Forelimb muscle (tissue), 1 donor: ENCODE measurements at regions not wholly inside any gene's neighbourhood (a gene's known extent, or its start where the extent isn't known, plus 50 kb on each side); places are given as distances from the start of the nearest gene placed in this dataset.

Source experiments
- DNase-seq: peaks from one replicate; pipeline ENCODE4 v3.0.0-alpha.2; 2013; ENCODE audit warnings: low read depth

DNA sequence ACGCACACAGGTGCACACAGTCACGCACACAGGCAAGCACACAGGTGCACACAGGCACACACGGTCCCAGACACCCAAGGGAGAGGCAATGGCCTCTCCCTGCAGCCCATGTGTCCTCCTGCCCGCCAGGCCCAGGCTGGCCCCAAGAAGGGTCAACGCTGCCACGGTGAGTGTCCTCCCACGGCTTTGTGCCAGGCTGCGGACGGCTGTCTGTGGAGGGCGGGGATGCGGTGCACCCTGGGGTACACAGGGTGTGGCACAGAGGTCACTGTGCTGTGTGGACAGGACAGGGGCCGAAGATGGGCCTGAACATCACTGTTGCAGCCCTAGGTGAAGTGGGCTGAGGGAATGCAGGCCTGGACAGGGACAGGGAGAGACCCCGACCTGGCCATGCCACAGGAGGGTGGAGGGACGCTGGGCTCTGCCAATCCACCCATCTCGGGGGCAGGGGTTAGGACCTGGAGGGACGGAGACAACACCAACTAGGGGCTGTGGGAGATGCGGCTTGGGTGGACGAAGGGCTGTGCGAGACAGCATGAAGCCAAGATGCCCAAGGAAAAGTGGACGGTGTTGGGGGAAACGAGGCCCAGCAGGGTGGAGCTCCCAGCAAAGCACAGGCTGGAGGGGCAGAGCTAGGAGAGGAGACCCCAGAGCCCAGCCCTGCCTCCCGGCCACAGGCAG, 523.8 kb downstream of the BRD1 start:
- DNase-seq = no peak

DNA sequence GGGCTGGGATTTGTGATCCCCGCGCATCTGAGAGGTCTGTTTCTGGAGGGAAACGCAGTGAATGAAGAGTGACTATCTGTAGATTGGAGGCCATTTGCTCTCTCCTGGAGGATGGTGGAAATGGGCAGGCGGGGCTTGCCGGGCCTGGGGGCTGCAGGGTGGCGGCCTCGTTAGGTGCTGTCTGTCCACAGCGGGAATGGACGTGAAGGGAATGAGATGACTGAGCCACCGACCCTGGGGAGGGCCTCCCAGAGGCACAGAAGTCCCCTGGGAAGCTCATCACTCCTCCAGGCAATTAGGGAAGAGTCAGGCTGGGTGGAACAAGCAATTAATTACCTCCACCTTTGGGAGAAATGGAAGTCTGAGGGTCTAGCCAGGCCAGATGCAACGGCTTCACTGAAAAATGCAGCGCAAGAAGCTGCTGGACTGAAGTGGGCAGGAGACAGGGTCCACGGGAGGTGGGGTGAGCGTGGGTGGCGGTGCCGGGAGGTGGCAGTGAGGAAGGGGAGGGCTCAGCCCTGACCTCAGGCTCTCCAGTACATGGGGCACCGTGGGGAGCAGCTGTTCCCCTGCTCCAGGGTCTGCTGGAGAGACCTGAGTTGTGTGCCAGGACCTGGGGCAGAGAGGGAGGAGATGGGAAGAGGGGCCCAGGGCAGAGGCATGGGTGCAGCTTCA, 524.5 kb downstream of the BRD1 start:
- no peak for DNase-seq

DNA sequence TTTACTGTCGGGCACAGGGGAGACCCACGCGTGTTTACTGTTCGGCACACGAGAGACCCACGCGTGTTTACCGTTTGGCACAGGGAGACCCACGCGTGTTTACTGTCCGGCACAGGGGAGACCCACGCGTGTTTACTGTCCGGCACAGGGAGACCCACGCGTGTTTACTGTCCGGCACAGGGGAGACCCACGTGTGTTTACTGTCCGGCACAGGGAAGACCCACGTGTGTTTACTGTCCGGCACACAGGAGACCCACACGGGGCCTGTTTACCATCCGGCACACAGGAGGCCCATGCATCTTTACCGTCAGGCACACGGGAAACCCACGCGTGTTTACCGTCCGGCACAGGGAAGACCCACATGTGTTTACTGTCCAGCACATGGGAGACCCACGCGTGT, 525.1 kb downstream of the BRD1 start:
- no peak for DNase-seq

DNA sequence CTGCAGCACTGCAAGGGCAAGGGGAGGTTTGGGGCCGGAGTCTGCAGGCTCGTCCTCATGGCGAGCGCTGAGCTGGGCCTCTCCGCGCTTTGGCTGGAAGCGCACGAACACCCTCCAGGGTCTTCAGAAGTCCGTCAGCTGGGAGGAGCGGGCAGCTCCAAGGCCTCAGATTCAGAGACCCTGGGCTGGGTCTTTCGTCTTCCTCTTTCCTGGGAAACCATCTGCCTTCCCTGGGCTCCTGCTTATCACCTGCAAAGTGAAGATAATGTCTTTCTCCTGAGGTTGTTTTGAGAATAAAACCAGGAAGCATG, 525.6 kb downstream of the BRD1 start:
- no peak for DNase-seq

DNA sequence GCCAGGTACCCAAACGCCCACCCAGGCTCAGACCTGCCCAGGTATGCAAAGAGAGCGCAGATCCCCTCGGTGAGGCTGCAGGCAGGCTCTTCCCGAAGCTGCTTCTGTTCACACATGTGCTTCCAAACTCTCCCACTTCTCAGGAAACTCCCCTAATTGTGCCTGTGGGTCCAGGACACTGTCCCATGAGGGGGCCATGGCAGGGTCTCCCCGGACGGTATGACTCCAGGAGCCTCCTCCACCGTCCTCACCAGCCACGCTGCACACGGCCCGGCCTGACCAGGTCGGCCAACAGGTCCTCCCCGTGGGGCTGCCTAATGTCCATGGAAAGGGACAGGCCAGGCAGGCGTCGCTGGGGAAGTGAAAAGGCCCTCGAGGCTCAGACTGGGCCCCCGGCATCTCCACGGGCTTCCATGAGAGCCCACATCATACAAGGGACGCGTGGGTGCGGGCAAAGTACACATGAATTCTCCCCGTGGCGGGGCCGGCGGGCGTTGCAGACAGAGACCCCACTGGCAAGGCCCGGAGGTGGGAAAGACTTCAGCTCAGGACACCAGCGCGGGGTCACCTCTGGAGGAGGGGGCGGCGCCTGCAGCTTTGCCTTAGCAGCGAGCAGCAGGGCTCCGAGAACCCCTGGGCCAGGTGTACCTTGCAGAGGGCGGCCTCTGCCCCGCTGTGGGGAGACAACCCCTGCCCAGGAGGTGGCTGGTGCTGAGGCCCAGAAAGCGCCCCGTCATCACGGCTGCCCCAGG, 526.1 kb downstream of the BRD1 start:
- DNase-seq = no peak

DNA sequence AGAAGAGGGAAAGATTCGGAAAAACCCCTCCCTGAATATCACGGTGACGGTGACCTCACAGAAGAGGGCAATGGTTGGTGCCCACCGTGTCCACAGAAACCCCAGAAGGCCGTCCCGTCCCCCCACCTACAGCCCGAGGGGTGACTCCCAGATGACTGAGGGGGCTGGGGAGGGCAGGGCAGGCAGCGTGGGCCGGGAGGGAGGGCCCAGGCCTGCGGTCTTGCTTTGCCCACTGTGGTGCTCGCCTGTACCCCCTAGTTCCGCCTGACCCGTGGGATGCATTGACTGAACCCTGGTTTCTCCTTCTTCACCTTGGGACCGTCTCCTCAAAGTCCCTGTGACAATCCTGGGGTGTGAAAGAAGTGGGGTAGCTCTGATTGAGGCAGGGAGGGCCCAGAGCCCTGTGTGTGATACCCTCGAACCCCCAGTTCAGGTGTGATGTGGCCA, 526.7 kb downstream of the BRD1 start:
- no peak for DNase-seq

DNA sequence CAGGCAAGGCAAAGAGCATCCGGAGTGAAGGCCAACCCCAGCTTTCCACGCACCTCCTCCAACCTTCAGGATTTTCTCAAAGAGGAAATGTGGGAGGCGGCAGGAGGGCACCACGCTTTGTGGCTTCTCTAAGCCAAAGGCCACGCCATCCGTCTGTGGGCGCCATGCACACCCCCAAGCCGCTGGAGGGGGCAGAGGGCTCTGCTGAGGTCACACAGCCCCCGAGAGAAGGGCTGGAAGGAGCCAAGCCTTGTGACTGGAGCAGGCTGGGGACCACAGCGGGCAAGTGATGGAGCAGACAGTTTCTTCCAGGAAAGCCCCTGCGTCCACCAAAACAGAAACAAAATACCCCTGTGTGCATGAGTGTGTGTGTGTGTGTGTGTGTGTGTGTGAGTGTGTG, 527.4 kb downstream of the BRD1 start:
- DNase-seq = no peak

DNA sequence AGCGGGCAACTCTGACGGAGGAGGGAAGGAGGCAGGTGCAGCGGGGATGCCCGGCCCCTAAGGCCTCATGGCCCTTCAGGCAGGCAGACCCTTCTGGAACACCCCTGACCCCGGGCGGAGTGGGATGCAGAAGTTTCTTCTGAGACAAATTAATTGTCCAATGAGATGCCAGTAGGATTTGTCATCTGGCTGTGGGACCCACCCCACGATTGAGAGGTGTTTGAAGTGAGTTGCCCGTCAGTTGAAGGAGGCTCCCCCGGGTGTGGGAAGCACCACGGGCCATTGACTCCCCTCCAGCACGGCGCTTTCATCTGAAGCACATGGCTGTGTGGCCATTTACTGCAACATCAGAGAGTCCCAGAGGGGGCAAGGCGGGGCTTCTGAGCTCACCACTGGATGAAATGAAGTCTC, 527.8 kb downstream of the BRD1 start:
- no peak for DNase-seq

DNA sequence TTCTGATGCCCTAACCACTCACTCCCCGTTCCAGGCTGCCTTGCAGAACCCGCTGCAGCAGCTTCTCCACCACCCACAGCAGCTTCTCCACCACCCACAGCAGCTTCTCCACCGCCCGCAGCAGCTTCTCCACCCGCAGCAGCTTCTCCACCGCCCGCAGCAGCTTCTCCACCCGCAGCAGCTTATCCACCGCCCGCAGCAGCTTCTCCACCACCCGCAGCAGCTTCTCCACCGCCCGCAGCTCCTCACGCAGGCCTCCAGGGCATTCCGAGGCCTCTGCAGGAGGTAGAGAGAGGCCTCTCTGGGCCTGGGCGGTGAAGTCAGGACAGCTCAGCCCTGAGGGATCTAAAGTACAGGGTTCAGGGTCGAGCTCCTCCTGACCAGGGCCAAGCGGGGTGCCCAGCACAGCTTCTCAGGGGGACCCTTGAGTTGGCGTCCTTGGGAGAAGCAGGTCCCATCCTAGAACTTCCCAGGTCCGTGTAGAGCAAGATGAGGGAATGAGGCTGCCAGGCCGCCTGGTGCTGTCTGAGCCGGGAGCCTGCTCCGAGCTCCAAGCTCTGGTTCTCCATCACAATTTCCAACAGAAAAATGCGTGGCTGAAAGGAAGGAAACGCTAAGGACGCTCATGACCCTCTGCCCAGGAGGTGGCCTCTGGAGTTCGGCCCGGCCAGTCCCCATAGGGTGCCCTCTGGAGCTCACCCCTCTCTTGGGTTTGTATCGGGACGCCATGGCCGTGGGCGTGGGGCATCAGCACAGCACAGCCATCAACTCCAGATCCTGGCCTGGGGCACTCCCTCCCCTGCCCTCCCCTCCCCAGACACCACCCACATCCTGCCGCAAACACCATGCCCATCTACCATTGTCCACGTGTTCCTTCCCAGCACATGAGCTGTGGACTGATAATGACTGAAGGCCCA, 528.6 kb downstream of the BRD1 start:
- DNase-seq = no peak

DNA sequence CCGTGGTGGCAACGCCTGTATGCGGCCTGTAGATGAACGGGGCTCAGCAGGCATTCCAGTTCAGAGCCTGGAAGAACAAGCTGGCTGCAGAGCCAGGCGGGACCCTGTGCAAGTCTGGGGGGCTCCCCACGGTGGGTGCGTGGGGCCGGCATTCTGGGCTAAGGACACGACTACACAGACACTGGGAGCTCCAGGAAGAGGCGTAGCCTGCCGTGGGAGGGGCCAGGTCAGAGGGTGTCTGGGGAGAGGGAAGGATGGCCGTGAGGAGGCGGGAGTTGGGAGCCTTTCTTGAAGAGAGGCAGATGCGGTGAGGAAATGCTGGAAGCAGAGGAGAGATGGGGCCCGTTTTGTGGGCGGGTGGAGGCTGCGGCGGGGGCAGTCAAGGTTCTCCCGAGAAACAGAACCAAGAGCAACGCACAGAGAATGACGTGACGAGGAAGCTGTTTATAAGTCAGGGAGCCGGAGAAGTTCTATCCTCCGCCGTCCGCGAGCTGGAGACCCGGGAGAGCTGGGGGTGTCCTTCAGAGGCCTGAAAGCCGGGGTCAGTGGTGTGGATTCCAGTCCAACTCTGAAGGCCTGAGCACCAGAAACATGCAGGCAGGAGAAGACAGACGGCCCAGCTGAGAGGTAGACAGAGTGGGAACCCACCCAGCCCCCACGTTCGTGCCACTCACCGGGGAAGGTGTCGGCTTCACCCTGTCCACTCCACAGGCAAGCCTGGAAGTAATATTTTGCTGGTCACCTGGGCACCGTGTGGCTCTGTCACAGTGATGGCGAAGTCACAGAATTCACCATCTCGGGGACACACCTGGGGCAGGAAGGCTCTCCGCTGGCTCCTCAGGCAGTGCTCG, 529.6 kb downstream of the BRD1 start:
- DNase-seq = no peak

DNA sequence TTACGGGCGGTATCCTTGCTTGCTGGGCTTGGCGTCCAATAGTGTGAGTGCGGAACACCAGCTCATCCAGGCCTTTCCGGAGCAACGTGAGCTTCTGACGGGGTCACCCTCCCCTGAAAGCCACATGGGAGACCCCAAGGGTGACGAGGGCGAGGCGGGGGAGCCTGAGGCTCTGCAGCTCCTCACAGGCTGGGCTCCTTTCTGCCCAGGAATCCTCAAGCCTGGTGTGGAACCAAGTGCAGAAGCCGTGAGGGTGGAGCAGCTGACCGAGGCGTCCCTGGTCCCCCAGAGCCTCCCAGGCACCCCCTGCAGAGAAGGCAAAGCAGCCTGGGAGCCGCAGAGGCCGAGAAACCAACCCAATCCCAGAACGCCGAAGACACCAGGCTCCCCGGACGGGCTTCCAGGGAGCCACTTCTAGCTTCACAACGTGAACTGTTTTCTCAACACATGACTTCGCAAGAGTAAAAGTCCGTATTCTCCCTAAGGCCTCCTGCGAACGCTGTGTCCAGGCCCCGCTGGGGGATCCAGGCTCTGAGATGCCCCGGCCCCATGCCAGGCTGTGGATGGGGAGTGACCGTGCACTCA, 530.3 kb downstream of the BRD1 start:
- DNase-seq = no peak

DNA sequence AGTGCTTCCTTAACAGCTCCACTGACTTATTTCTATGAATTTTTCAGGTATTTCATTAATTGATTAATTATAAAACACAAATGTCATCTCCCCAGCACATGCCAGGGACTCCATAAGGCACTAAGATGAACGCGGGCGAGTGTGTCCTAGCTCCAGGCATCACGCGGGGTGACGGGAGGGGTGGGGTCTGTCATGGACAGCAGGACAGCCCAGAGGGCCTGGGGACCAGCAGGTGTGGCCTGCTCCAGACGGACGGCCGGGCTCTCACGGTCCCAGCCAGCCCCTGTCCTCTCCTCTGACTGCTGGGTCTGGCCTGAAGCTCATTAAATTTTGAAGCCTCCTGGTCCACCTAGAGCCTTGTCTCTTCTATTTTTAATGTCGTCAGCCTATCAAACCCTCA, 531.1 kb downstream of the BRD1 start:
- DNase-seq = no peak

DNA sequence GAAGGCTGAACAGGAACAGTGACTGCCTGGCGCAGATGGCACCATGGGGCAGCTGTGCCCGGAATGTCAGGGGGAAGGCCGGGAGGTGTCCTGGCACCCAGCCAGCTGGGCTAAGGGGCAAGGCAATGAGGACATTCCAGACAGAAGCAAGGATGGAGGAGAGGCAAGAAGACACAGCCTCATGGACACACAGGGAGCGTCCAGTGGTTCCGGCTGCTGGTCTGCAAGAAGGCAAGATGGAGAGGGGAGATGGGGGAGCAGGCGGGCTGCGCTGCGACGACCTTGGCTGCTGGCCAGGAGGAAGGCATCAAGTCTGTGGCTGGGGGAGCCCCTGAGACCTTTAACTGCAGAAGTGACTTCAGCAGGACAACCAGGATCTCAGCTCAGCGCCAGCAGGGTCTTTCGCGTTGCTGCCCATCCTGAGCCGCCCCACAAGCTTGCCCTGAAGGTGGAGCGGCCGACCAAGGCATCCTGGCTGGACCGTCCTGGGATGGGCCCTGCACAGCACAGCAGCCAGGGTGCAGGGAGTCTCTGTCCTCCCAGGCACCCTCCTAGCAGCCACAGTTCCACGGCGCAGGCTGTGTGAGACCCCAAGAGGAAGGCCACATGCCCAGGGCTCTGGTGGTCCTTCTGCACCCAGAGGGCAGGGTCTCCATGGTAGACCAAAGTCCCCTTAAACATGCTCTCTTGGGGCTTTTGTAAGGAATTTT, 531.7 kb downstream of the BRD1 start:
- DNase-seq = no peak

DNA sequence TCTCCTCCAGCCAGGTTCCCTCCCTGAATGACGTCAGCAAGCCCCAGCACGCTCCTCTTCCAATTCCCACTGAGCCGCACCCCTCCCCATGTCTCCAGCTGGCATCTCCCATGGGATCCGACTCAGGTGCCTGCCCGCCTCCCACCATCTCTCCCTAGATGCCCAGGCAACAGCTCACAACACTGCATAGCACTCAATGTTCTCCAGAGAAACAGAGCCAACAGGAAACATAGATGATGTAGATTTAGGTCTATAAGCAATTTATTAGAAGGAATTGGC, 532.3 kb downstream of the BRD1 start:
- no peak for DNase-seq

DNA sequence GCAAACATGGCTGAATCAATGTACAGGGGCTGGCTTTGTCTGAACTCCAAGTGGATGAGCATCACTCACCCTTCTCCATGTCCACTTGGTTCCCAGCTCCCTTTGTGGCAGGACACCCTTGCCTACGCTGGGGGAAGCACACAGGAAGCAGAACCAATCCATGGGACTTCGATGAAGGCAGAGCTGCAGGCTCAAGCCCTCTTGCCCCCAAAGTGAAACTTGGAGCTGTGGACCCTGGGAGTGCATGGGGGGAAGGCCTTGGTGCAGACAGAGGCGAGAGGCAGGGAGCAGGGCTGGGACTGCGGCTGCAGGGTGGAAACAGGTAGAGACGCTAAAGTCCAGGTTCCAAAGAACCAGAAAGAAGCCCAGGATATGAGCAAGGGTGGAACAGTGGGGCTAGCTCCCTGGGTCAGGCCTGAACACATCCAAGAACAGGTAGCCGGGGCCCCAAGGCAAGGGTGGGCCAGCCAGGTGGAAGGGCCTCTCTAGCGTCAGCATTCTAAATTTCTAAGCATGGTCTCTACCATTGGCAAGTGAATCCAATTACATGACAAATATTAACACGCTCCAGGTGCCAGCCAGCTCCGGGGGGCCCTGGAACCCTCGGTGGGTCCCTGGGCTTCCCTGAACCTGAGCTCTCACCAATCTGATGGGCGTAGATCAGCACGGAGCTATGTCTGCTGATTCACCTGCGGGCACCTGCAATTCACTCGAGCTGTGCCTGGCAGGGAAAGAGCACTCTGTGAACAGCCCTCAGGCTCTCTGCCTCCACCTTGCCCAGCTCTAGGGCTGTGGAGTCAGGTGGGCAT, 532.8 kb downstream of the BRD1 start:
- no peak for DNase-seq

DNA sequence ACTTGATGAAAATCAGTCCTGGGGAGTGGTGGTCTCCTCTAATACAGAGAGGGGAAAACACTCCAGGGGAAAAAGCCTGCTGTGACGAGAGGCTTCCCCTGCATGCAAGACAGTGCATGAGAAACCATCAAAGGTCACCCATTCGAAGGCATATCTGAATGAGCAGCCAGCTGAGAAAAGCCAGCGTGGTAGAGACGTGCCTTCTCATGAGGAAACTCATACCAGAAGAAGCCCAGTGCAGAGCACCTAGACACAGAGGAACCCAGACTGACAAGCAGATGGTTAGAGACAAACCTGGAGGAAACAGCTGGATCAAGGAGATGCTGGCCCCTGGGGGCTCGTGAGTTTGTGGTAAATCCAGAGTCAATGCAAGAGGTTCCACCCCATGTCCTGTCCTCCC, 534.8 kb downstream of the BRD1 start:
- no peak for DNase-seq

DNA sequence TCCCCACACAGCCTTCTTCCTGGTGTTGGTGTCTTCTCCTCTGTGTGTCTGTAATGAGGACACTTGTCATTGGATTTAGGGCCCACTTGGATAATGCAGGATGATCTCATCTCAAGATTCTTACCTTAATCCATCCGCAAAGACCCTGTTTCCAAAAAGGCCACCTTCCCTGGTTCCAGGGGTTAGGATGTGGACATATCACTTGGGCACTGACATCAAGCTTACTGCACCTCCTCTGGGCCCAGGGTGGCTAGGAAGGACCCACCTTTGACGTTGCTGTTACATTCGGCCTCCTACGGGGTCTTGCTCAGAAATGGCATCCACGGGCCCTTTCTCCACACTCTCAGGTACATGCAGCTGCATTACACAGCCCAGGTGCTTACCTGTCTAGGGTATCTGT, 535.9 kb downstream of the BRD1 start:
- DNase-seq = no peak

DNA sequence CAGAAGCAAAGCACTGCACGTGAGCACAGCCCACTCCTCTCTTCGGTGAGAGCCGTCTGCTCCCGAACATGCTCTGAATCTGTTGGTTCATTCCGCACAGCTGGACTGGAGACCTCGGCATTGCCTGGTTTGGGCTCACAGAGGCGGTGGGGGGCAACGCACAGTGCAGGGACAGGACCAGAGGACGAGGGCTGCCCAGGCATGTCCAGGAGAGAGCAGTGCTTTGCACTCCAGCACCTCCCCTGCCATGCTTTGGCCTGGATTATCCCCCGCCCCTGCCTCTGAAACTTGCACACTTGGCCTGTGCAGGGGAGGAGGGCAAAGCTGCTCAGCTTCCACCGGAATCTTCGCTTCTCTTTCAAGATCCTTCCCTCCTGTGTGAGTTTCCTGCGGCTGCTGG, 536.5 kb downstream of the BRD1 start:
- DNase-seq = no peak

DNA sequence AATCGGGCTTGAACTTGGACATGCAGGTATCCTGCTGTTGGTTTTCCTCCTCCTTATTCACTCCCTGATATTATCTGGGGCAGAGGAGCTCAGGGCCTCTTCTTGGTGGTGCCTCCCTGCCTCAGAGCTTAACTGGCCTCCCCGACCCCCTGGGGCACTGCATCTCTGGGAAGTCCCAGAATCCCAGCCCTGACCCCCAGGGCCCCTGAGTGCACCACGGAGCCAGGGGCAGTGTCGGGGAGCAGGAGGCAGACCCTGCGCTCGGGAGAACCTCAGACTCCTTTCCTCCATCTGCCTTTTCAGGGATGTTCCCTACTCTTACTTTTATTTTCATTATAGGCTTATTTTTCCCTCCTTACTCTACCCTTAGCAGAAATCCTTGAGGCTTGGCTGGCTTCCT, 537.0 kb downstream of the BRD1 start:
- no peak for DNase-seq
